B cell (primary cell): ENCODE measurements at regions not wholly inside any gene's neighbourhood (a gene's known extent, or its start where the extent isn't known, plus 50 kb on each side); places are given as distances from the start of the nearest gene placed in this dataset.

Experiments used
- ATAC-seq: fragments of 200-7000 bp; cut with Tn5 transposase; one replicate; pipeline ENCODE4 v1.10.0; 2021; ENCODE audit warnings: low read depth, mild to moderate bottlenecking, moderate number of reproducible peaks, moderate library complexity
- CTCF ChIA-PET: fragments of 350-600 bp; sonication (Branson Sonifier 250); formaldehyde crosslinking; loops from one replicate; lab custom pipeline; 2021; ENCODE audit warnings: antibody characterized with exemption, inconsistent platforms; lab: Charles Lee
- POLR2A ChIA-PET: fragments of 350-600 bp; sonication (Branson Sonifier 250); formaldehyde crosslinking; loops from one replicate; lab custom pipeline; 2021; ENCODE audit warnings: antibody characterized with exemption; lab: Charles Lee
- DNase-seq: peaks from one replicate; pipeline ENCODE4 v3.0.0; 2013
- H2AFZ ChIP-seq: 2 replicates; pipeline ENCODE4 v1.6.1; 2012; ENCODE audit warnings: mild to moderate bottlenecking, low read depth, low read length; ENCODE audit not compliant: insufficient read depth, poor library complexity, severe bottlenecking
- H3K27ac ChIP-seq, 2 donors: 1 replicate in 1 of 2; 2 replicates in 1 of 2; pipeline ENCODE4 v1.5.1; 2012 to 2013; ENCODE audit warnings: low read length in 2 of 2, mild to moderate bottlenecking in 2 of 2, moderate library complexity in 1 of 2
- H3K27me3 ChIP-seq, 4 experiments: fragments of 200-600 bp in 1 of 4; sonication (generic) in 1 of 4; replicated peaks in 1 of 4; 1 replicate in 2 of 4; 2 replicates in 2 of 4; pipeline versions ENCODE4 v1.6.1 to v1.7.0; 2013 to 2016; ENCODE audit warnings: low read length in 3 of 4, mild to moderate bottlenecking in 2 of 4, mixed read lengths in 1 of 4, moderate library complexity in 1 of 4; ENCODE audit not compliant: insufficient read depth in 4 of 4, control insufficient read depth in 3 of 4; ENCODE audit errors: control extremely low read depth in 1 of 4
- H3K36me3 ChIP-seq, 2 experiments: replicated peaks in 1 of 2; 1 replicate in 1 of 2; 2 replicates in 1 of 2; pipeline versions ENCODE4 v1.6.1 to v1.7.1; 2013; ENCODE audit warnings: low read length in 1 of 2; ENCODE audit not compliant: insufficient read depth in 2 of 2, control insufficient read depth in 1 of 2; ENCODE audit errors: control extremely low read depth in 1 of 2, extremely low read depth in 1 of 2
- H3K4me1 ChIP-seq, 2 donors: fragments of 200-600 bp in 1 of 2; sonication (generic) in 1 of 2; 1 replicate in 1 of 2; 2 replicates in 1 of 2; pipeline versions ENCODE4 v1.5.1 to v1.6.1; 2013 to 2017; ENCODE audit warnings: low read length in 2 of 2; ENCODE audit not compliant: control insufficient read depth in 2 of 2, insufficient read depth in 2 of 2
- H3K4me2 ChIP-seq: replicated peaks from 2 replicates; pipeline ENCODE3; 2012; ENCODE audit warnings: mild to moderate bottlenecking, low read depth, low read length; ENCODE audit not compliant: poor library complexity, severe bottlenecking
- H3K4me3 ChIP-seq, 5 experiments: fragments of 200-600 bp in 1 of 5; sonication (generic) in 1 of 5; 1 replicate in 3 of 5; 2 replicates in 2 of 5; pipeline versions ENCODE4 v1.5.1 to v1.7.0; 2011 to 2016; ENCODE audit warnings: low read length in 4 of 5, mild to moderate bottlenecking in 4 of 5, low read depth in 2 of 5, control low read depth in 1 of 5, moderate library complexity in 1 of 5; ENCODE audit not compliant: insufficient read depth in 1 of 5; ENCODE audit errors: control extremely low read depth in 1 of 5, extremely low read depth in 1 of 5
- H3K79me2 ChIP-seq: fragments of 200-600 bp; sonication (generic); one replicate; pipeline ENCODE4 v1.6.0; 2016; ENCODE audit warnings: low read length; ENCODE audit not compliant: control insufficient read depth, insufficient read depth
- H3K9ac ChIP-seq: fragments of 200-600 bp; sonication (generic); 2 replicates; pipeline ENCODE4 v1.6.1; 2017; ENCODE audit warnings: mild to moderate bottlenecking, low read length, moderate library complexity
- H3K9me3 ChIP-seq, 3 donors: one replicate each; pipeline versions ENCODE4 v1.6.1 to v1.7.1; 2013; ENCODE audit warnings: low read length in 2 of 3; ENCODE audit not compliant: control insufficient read depth in 2 of 3, insufficient read depth in 1 of 3; ENCODE audit errors: control extremely low read depth in 1 of 3
- H4K20me1 ChIP-seq: 2 replicates; pipeline ENCODE4 v1.6.0; 2012; ENCODE audit warnings: mild to moderate bottlenecking, low read length; ENCODE audit not compliant: insufficient read depth, control insufficient read depth, poor library complexity, severe bottlenecking
- H3K27ac Mint-ChIP-seq: one replicate; pipeline ENCODE4 v1.8.0; 2021; ENCODE audit warnings: mixed read lengths
- H3K27me3 Mint-ChIP-seq: one replicate; pipeline ENCODE4 v1.8.0; 2021; ENCODE audit warnings: mixed read lengths
- H3K4me1 Mint-ChIP-seq: one replicate; pipeline ENCODE4 v1.8.0; 2021; ENCODE audit warnings: mixed read lengths
- H3K4me3 Mint-ChIP-seq: one replicate; pipeline ENCODE4 v1.8.0; 2021; ENCODE audit warnings: mixed read lengths
- H3K9me3 Mint-ChIP-seq: one replicate; pipeline ENCODE4 v1.8.0; 2022; ENCODE audit warnings: mixed read lengths; ENCODE audit not compliant: insufficient read depth
- CTCF ChIP-seq: fragments of 200-600 bp; IDR thresholded peaks from one replicate; pipeline ENCODE4 v1.8.0; 2022; ENCODE audit warnings: antibody characterized with exemption, mild to moderate bottlenecking
- EZH2 ChIP-seq: IDR thresholded peaks from 2 replicates; pipeline ENCODE4 v1.6.1; 2012; ENCODE audit warnings: borderline replicate concordance, low read depth, mild to moderate bottlenecking, moderate library complexity, low read length; ENCODE audit not compliant: insufficient read depth, poor library complexity, severe bottlenecking
- WGBS: methylation state at CpG from one replicate; pipeline ENCODE4 v1.1.5; 2013; ENCODE audit warnings: missing lambda C conversion rate; ENCODE audit not compliant: insufficient coverage; 5-methylcytosine and 5-hydroxymethylcytosine counted together
- intact Hi-C: fragments of 100-400 bp; cut with micrococcal nuclease; formaldehyde crosslinking; loops from one replicate; pipeline ENCODE4 v1.10.0; 2022

GRCh38 chr6:129911732-129912131 is 50.6 kb upstream of the TMEM244 start:
- no peak for TF ChIP-seq CTCF
- no peak for TF ChIP-seq EZH2
- CTCF ChIA-PET = no interaction called here

More at GRCh38 chr6:129911732-129912131, 50.6 kb upstream of the TMEM244 start:
- H3K27me3 Mint-ChIP-seq = peaks cover 3% of the 10 kb centered on the region
- H3K27ac ChIP-seq = no peak overlapping the region
- peaks cover 2% of the 10 kb centered on the region for H3K4me1 Mint-ChIP-seq
- no peak overlapping the region for H3K4me2 ChIP-seq
- H3K4me1 ChIP-seq = no peaks in the 10 kb centered on the region
- H3K9me3 Mint-ChIP-seq = no peaks in the 10 kb centered on the region
- intact Hi-C loops = no loop called here
- H2AFZ ChIP-seq = no peak overlapping the region
- DNase-seq (no peak), ATAC-seq (no peak)
- H3K9ac ChIP-seq = no peak overlapping the region
- H3K4me3 ChIP-seq = no peak overlapping the region
- H3K79me2 ChIP-seq = no peaks in the 10 kb centered on the region
- WGBS = no CpG with 5 or more reads among the region's 1 CpG
- H3K36me3 ChIP-seq = no peaks in the 10 kb centered on the region
- no peaks in the 10 kb centered on the region for H4K20me1 ChIP-seq
- H3K4me3 Mint-ChIP-seq = no peak overlapping the region
- H3K9me3 ChIP-seq = no peaks in the 10 kb centered on the region
- POLR2A ChIA-PET = no interaction called here
- no peak overlapping the region for H3K27ac Mint-ChIP-seq
- H3K27me3 ChIP-seq = no peaks in the 10 kb centered on the region
